HepG2 (cell line): ENCODE measurements at regions not wholly inside any gene's neighbourhood (a gene's known extent, or its start where the extent isn't known, plus 50 kb on each side); places are given as distances from the start of the nearest gene placed in this dataset.

Source experiments
- CEBPB ChIP-seq: IDR thresholded peaks from 2 replicates; pipeline ENCODE4 v1.6.1; 2011; ENCODE audit warnings: low read depth, low read length, improper control_type of control experiment, borderline replicate concordance
- JUND ChIP-seq: sonication (generic); formaldehyde crosslinking; IDR thresholded peaks from 2 replicates; pipeline ENCODE4 v1.8.0; 2022; ENCODE audit warnings: mild to moderate bottlenecking, missing genetic modification reagents
- POLR2A ChIP-seq, 2 experiments: IDR thresholded peaks; 2 replicates each; pipeline ENCODE4 v1.6.1; 2011; ENCODE audit warnings: low read depth in 2 of 2, low read length in 2 of 2, mild to moderate bottlenecking in 1 of 2, moderate library complexity in 1 of 2; ENCODE audit not compliant: insufficient read depth in 1 of 2
- TOE1 ChIP-seq: sonication (generic); formaldehyde crosslinking; IDR thresholded peaks from 2 replicates; pipeline ENCODE4 v1.4.0; 2020; ENCODE audit warnings: mild to moderate bottlenecking, missing genetic modification reagents

DNA sequence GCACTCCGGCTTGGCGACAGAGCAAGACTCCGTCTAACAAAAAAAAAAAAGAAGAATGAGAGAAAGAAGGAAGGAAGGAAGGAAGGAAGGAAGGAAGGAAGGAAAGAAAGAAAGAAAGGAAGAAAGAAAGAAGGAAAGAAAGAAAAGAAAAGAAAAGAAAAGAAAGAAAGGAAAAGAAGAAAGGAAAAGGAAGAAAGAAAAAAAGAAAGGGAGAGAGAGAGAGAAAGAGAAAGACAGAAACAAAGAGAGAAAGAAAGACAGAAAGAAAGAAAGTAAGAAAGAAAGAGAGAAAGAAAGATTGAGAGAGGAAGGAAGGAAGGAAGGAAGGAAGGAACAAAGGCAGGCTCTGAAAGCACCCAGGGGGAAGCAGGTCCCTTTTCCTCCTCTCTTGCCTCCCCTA lies 336.6 kb upstream of the GATB start:
- TF ChIP-seq POLR2A (IDR thresholded peaks at IDR 0.05; ENCODE audit: insufficient read depth in 1 of 2, low read depth in 2 of 2, low read length in 2 of 2) (no peak), CEBPB (no peak), TOE1 (CRISPR knock-in tag) (no peak), JUND (no peak)
